ENCODE measurements at regions not wholly inside any gene's neighbourhood (a gene's known extent, or its start where the extent isn't known, plus 50 kb on each side); places are given as distances from the start of the nearest gene placed in this dataset.

DNA sequence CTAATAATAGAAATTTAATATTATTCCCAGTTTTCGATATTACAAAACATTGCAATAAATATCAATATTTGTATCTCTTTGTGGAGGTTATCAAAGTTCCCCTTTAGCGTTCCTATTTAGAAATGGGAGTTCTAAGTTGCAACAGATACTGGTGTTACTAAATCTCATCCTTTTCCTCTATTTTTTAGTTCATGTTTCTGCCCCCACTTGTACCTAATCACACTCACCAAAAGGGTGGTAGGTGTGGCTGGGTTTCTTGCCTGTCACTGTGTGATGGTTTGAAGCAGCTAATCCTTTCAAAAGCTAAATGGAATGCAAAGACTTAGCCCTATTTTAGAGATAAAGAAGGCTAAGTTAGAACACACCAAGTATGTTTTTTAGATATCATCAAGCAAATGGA lies 997.9 kb downstream of the TSN start:
- BruUV-seq (replicated peaks): no TSS peak
- no peak for TF ChIP-seq NR4A1 (CRISPR knock-in tag; IDR thresholded peaks at IDR 0.05)
- TF ChIP-seq NR4A1 (tag; IDR thresholded peaks at IDR 0.05): no peak
- no peak for TF ChIP-seq NFIX (CRISPR knock-in tag; IDR thresholded peaks at IDR 0.05; ENCODE audit: low read depth)
- Histone ChIP-seq H3K4me2 (ENCODE audit: insufficient read depth, low read length) (no peak overlapping the region), H3K36me3 (ENCODE audit: control insufficient read depth, insufficient read depth, low read length) (no peaks in the 10 kb centered on the region), H4K20me1 (replicated peaks; ENCODE audit: control insufficient read depth, insufficient read depth, low read length) (no peaks in the 10 kb centered on the region), H3K4me3 (no peak overlapping the region), H2AFZ (ENCODE audit: low read depth, low read length) (no peak overlapping the region), H3K4me1 (replicated peaks in 1 of 2; ENCODE audit: control insufficient read depth in 2 of 2, insufficient read depth in 2 of 2, low read length in 2 of 2) (no peaks in the 10 kb centered on the region), H3K27ac (ENCODE audit: extremely low read depth, low read depth, low read length) (no peak overlapping the region), H3K9ac (ENCODE audit: insufficient read depth in 1 of 2, low read depth in 2 of 2, low read length in 2 of 2) (no peak overlapping the region), H3K9me3 (replicated peaks; ENCODE audit: control insufficient read depth, insufficient read depth, low read depth, low read length) (no peaks in the 10 kb centered on the region), H3K27me3 (ENCODE audit: control insufficient read depth in 2 of 2, insufficient read depth in 2 of 2, low read length in 2 of 2) (no peaks in the 10 kb centered on the region), H3K9me1 (ENCODE audit: control insufficient read depth, insufficient read depth, low read length) (no peaks in the 10 kb centered on the region), H3K79me2 (ENCODE audit: control insufficient read depth, insufficient read depth, low read length) (no peaks in the 10 kb centered on the region)
- ATAC-seq: no peak
- ChIA-PET CTCF (ENCODE audit: low intra/inter-chr PET ratio) (no interaction called here), POLR2A (no interaction called here)
- no peak for DNase-seq (ENCODE audit: extremely low read depth in 1 of 4, low spot score in 3 of 4)
- 0% methylated on average over 2 of the region's 2 CpGs for WGBS (ENCODE audit: insufficient coverage, low coverage, missing lambda C conversion rate)
- intact Hi-C loops (cut with micrococcal nuclease) (no loop called here), in situ Hi-C loops (cut with MboI) (no loop called here)
- no peak for FAIRE-seq

- H3K4me2 ChIP-seq (ENCODE audit: insufficient read depth, low read length): no peak overlapping the region
- H3K79me2 ChIP-seq (ENCODE audit: control insufficient read depth, insufficient read depth, low read length): no peaks in the 10 kb centered on the region
- no peak overlapping the region for H3K27ac ChIP-seq (ENCODE audit: extremely low read depth, low read depth, low read length)
- no peaks in the 10 kb centered on the region for H3K9me1 ChIP-seq (ENCODE audit: control insufficient read depth, insufficient read depth, low read length)
- CTCF ChIA-PET (ENCODE audit: low intra/inter-chr PET ratio): no interaction called here
- H3K9ac ChIP-seq (ENCODE audit: insufficient read depth in 1 of 2, low read depth in 2 of 2, low read length in 2 of 2): no peak overlapping the region
- no peaks in the 10 kb centered on the region for H3K36me3 ChIP-seq (ENCODE audit: control insufficient read depth, insufficient read depth, low read length)
- H2AFZ ChIP-seq (ENCODE audit: low read depth, low read length): no peak overlapping the region
- TF ChIP-seq ESRRA (IDR thresholded peaks at IDR 0.05; ENCODE audit: borderline replicate concordance, low read depth) (no peak), SIX5 (IDR thresholded peaks at IDR 0.05; ENCODE audit: borderline replicate concordance in 1 of 2, insufficient read depth in 1 of 2, low read depth in 1 of 2, low read length in 2 of 2) (no peak), GATA2 (CRISPR knock-in tag; IDR thresholded peaks at IDR 0.05) (no peak), ATF1 (CRISPR knock-in tag; IDR thresholded peaks at IDR 0.05) (no peak), ATF1 (tag; IDR thresholded peaks at IDR 0.05) (no peak), ZC3H11A (IDR thresholded peaks at IDR 0.05; ENCODE audit: low read depth, low read length) (no peak), SETDB1 (IDR thresholded peaks at IDR 0.05; ENCODE audit: low read length) (no peak), SAFB (IDR thresholded peaks at IDR 0.05; ENCODE audit: borderline replicate concordance, low read depth, low read length) (no peak), MYNN (IDR thresholded peaks at IDR 0.05) (no peak), MYNN (CRISPR knock-in tag; IDR thresholded peaks at IDR 0.05) (no peak), RUNX1 (IDR thresholded peaks at IDR 0.05; ENCODE audit: low read depth) (no peak), ZBTB1 (CRISPR knock-in tag; IDR thresholded peaks at IDR 0.05; ENCODE audit: borderline replicate concordance, low read depth) (no peak)
- TF ChIP-seq, protein P1, sequence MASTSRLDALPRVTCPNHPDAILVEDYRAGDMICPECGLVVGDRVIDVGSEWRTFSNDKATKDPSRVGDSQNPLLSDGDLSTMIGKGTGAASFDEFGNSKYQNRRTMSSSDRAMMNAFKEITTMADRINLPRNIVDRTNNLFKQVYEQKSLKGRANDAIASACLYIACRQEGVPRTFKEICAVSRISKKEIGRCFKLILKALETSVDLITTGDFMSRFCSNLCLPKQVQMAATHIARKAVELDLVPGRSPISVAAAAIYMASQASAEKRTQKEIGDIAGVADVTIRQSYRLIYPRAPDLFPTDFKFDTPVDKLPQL (IDR thresholded peaks at IDR 0.05; ENCODE audit: extremely low read depth, insufficient read length): no peak
- H4K20me1 ChIP-seq (replicated peaks; ENCODE audit: control insufficient read depth, insufficient read depth, low read length): no peaks in the 10 kb centered on the region
- WGBS (ENCODE audit: insufficient coverage, low coverage, missing lambda C conversion rate): 0% methylated on average over 2 of the region's 2 CpGs
- H3K4me3 ChIP-seq: no peak overlapping the region
- in situ Hi-C loops (cut with MboI): no loop called here
- ATAC-seq (no peak), FAIRE-seq (no peak), DNase-seq (ENCODE audit: extremely low read depth in 1 of 4, low spot score in 3 of 4) (no peak)
- POLR2A ChIA-PET: no interaction called here
- intact Hi-C loops (cut with micrococcal nuclease): no loop called here
- no TSS peak for BruUV-seq (replicated peaks)
- no peaks in the 10 kb centered on the region for H3K9me3 ChIP-seq (replicated peaks; ENCODE audit: control insufficient read depth, insufficient read depth, low read depth, low read length)
- H3K4me1 ChIP-seq (replicated peaks in 1 of 2; ENCODE audit: control insufficient read depth in 2 of 2, insufficient read depth in 2 of 2, low read length in 2 of 2): no peaks in the 10 kb centered on the region
- H3K27me3 ChIP-seq (ENCODE audit: control insufficient read depth in 2 of 2, insufficient read depth in 2 of 2, low read length in 2 of 2): no peaks in the 10 kb centered on the region
Observed at GRCh38 chr2:122754561-122754960, 999.1 kb downstream of the TSN start.
